ENCODE measurements at regions not wholly inside any gene's neighbourhood (a gene's known extent, or its start where the extent isn't known, plus 50 kb on each side); places are given as distances from the start of the nearest gene placed in this dataset.

GRCh38 chrY:8094429-8094828, 1182.9 kb upstream of the AMELY start:
- TF ChIP-seq CTCF (IDR thresholded peaks at IDR 0.05) (no peak), POLR2A (IDR thresholded peaks at IDR 0.05) (no peak)
